Natural killer cell (primary cell): ENCODE measurements at regions not wholly inside any gene's neighbourhood (a gene's known extent, or its start where the extent isn't known, plus 50 kb on each side); places are given as distances from the start of the nearest gene placed in this dataset.

Experiments used
- ATAC-seq, 3 donors: fragments of 150-1000 bp in 2 of 3; fragments of 200-7000 bp in 1 of 3; cut with Tn5 transposase; 1 replicate in 1 of 3; 2 replicates in 2 of 3; pipeline ENCODE4 v1.10.0; 2021; ENCODE audit warnings: mild to moderate bottlenecking in 2 of 3, moderate library complexity in 2 of 3
- DNase-seq, 2 donors: peaks; one replicate each; pipeline versions ENCODE4 v3.0.0 to v3.0.0-alpha.2; 2013 to 2021; ENCODE audit warnings: mixed read lengths in 1 of 2
- H3K27ac ChIP-seq: one replicate; pipeline ENCODE4 v1.5.1; 2013; ENCODE audit warnings: mild to moderate bottlenecking, low read length
- H3K27me3 ChIP-seq: one replicate; pipeline ENCODE4 v1.6.1; 2013; ENCODE audit warnings: low read length; ENCODE audit not compliant: control insufficient read depth, insufficient read depth
- H3K36me3 ChIP-seq: one replicate; pipeline ENCODE4 v1.6.1; 2013; ENCODE audit warnings: low read length; ENCODE audit not compliant: control insufficient read depth, insufficient read depth
- H3K4me1 ChIP-seq: one replicate; pipeline ENCODE4 v1.6.1; 2013; ENCODE audit warnings: low read length; ENCODE audit not compliant: control insufficient read depth, insufficient read depth
- H3K4me3 ChIP-seq: one replicate; pipeline ENCODE4 v1.5.1; 2013; ENCODE audit warnings: low read length
- H3K9me3 ChIP-seq: one replicate; pipeline ENCODE4 v1.6.1; 2013; ENCODE audit warnings: low read length; ENCODE audit not compliant: control insufficient read depth, insufficient read depth
- H3K27ac Mint-ChIP-seq, 2 donors: one replicate each; pipeline ENCODE4 v1.8.0; 2022; ENCODE audit warnings: mild to moderate bottlenecking in 2 of 2, mixed read lengths in 2 of 2, moderate library complexity in 1 of 2
- H3K27me3 Mint-ChIP-seq, 2 donors: one replicate each; pipeline ENCODE4 v1.8.0; 2022; ENCODE audit warnings: low read depth in 2 of 2, mixed read lengths in 2 of 2
- H3K36me3 Mint-ChIP-seq: one replicate; pipeline ENCODE4 v1.8.0; 2022; ENCODE audit warnings: mixed read lengths
- H3K4me1 Mint-ChIP-seq, 2 donors: one replicate each; pipeline ENCODE4 v1.8.0; 2022; ENCODE audit warnings: mixed read lengths in 2 of 2
- H3K4me3 Mint-ChIP-seq: one replicate; pipeline ENCODE4 v1.8.0; 2022; ENCODE audit warnings: mild to moderate bottlenecking, moderate library complexity, mixed read lengths
- H3K9me3 Mint-ChIP-seq, 2 donors: one replicate each; pipeline ENCODE4 v1.8.0; 2022; ENCODE audit warnings: mixed read lengths in 2 of 2
- WGBS: methylation state at CpG from one replicate; pipeline ENCODE4 v1.1.7; 2013; ENCODE audit warnings: missing lambda C conversion rate; ENCODE audit not compliant: insufficient coverage; 5-methylcytosine and 5-hydroxymethylcytosine counted together
- intact Hi-C: fragments of 100-400 bp; cut with micrococcal nuclease; formaldehyde crosslinking; loops from one replicate; pipeline ENCODE4 v1.14.2; 2022
- TF ChIP-seq, protein P1 (sequence below): fragments of 200-600 bp; IDR thresholded peaks from one replicate; pipeline ENCODE4 v1.8.0; 2022; ENCODE audit warnings: antibody characterized with exemption

DNA sequence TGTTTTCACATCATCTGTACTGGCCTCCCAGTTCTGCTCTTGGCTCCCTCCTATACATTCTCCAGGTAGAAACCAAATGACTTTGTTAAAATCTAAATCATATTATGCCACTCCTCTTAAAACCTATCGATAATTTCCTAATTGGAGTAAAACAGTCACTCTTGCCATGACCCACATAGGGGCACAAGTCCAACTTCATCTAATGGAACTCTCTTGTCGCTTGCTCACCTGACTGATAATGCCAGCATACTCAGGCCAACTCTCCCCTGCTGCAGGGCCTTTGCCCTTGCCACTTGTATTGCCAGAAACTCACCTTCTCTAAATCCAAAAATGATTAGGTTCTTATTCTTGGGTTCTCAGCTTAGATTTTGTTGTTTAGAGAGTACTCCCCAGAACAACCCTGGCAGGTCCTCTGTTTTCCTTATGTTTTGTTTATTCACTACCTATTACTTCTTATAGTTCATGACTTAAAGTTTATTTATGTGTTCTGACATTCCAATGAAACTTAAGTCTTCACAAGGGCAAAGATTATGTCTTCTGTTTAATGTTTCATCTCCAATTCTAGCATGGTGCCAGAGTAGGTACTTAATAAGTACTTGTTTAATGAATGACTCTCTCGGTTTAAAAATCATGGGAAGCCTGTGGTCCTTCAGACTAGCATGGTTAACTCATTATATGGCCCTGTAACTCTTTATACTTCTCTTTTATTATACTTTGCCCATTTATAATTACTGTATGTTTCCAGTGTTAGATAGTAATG lies 345.9 kb upstream of the SMIM30 start:
- intact Hi-C loops, result no loop called here
- DNase-seq, result no peak
- TF ChIP-seq, protein P1, sequence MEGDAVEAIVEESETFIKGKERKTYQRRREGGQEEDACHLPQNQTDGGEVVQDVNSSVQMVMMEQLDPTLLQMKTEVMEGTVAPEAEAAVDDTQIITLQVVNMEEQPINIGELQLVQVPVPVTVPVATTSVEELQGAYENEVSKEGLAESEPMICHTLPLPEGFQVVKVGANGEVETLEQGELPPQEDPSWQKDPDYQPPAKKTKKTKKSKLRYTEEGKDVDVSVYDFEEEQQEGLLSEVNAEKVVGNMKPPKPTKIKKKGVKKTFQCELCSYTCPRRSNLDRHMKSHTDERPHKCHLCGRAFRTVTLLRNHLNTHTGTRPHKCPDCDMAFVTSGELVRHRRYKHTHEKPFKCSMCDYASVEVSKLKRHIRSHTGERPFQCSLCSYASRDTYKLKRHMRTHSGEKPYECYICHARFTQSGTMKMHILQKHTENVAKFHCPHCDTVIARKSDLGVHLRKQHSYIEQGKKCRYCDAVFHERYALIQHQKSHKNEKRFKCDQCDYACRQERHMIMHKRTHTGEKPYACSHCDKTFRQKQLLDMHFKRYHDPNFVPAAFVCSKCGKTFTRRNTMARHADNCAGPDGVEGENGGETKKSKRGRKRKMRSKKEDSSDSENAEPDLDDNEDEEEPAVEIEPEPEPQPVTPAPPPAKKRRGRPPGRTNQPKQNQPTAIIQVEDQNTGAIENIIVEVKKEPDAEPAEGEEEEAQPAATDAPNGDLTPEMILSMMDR, result no peak
- no peak overlapping the region for H3K27ac ChIP-seq
- no peak overlapping the region for H3K27ac Mint-ChIP-seq
- no peaks in the 10 kb centered on the region for H3K9me3 ChIP-seq
- ATAC-seq, result no peak
- H3K4me1 ChIP-seq, result no peaks in the 10 kb centered on the region
- H3K27me3 ChIP-seq, result no peaks in the 10 kb centered on the region
- no peaks in the 10 kb centered on the region for H3K4me1 Mint-ChIP-seq
- no peaks in the 10 kb centered on the region for H3K27me3 Mint-ChIP-seq
- H3K9me3 Mint-ChIP-seq, result peaks cover 18 to 27% of the 10 kb centered on the region in 2 donors
- H3K4me3 Mint-ChIP-seq, result no peak overlapping the region
- 87% methylated on average over 3 of the region's 3 CpGs for WGBS
- H3K36me3 ChIP-seq, result no peaks in the 10 kb centered on the region
- H3K36me3 Mint-ChIP-seq, result no peaks in the 10 kb centered on the region
- H3K4me3 ChIP-seq, result no peak overlapping the region

DNA sequence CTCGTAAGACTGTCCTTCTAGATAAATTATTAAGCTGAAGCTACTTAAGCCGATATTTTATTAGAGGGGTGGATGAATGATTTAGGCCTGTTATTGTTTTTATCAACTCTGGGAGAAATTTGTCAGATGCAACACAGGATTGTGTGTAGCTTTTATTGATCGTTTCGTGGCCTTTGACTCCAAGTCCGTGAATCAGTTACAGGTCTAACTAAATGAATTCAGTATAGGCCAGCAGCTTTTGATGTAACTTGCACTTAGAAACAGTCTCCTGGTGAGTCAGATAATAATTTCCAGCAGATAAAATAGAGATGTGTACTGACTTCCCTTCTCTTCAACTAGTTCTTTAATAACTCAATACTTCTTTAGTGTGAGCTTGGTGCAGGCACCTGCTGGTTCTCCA lies 341.7 kb upstream of the SMIM30 start:
- H3K27me3 ChIP-seq, result no peaks in the 10 kb centered on the region
- no peaks in the 10 kb centered on the region for H3K4me1 Mint-ChIP-seq
- no peak overlapping the region for H3K4me3 Mint-ChIP-seq
- no peaks in the 10 kb centered on the region for H3K36me3 ChIP-seq
- H3K27me3 Mint-ChIP-seq, result no peaks in the 10 kb centered on the region
- H3K27ac Mint-ChIP-seq, result no peak overlapping the region
- no peaks in the 10 kb centered on the region for H3K36me3 Mint-ChIP-seq
- ATAC-seq, result no peak
- no peak overlapping the region for H3K27ac ChIP-seq
- no peak for DNase-seq
- H3K9me3 Mint-ChIP-seq, result peaks cover 14 to 23% of the 10 kb centered on the region in 2 donors
- intact Hi-C loops, result no loop called here
- WGBS, result 87% methylated on average over 5 of the region's 5 CpGs
- no peaks in the 10 kb centered on the region for H3K9me3 ChIP-seq
- TF ChIP-seq, protein P1, result no peak
- no peaks in the 10 kb centered on the region for H3K4me1 ChIP-seq
- H3K4me3 ChIP-seq, result no peak overlapping the region

- H3K4me3 ChIP-seq, result no peak overlapping the region
- WGBS, result 84% methylated on average over 11 of the region's 11 CpGs
- Mint-ChIP-seq H3K9me3 (peaks cover 7 to 8% of the 10 kb centered on the region in 2 donors), H3K4me3 (no peak overlapping the region), H3K4me1 (no peaks in the 10 kb centered on the region), H3K27me3 (no peaks in the 10 kb centered on the region), H3K36me3 (no peaks in the 10 kb centered on the region), H3K27ac (no peak overlapping the region)
- intact Hi-C loops, result no loop called here
- ATAC-seq (no peak), DNase-seq (no peak)
- no peaks in the 10 kb centered on the region for H3K27me3 ChIP-seq
- no peaks in the 10 kb centered on the region for H3K4me1 ChIP-seq
- TF ChIP-seq, protein P1, result no peak
- H3K9me3 ChIP-seq, result no peaks in the 10 kb centered on the region
- H3K27ac ChIP-seq, result no peak overlapping the region
- no peaks in the 10 kb centered on the region for H3K36me3 ChIP-seq
Measured at GRCh38 chr7:113456533-113456932, 338.2 kb upstream of the SMIM30 start.
